PC-9 (cell line): ENCODE measurements at regions not wholly inside any gene's neighbourhood (a gene's known extent, or its start where the extent isn't known, plus 50 kb on each side); places are given as distances from the start of the nearest gene placed in this dataset.

Source experiments
- BruUV-seq: library from RNA; stranded (reverse); fragments of 400-500 nt; replicated peaks from 2 replicates; lab custom pipeline; 2021; lab: Mats Ljungman, UMichigan
- CTCF ChIA-PET: fragments of 300-600 bp; sonication (Branson Sonifier 250); formaldehyde crosslinking; loops from one replicate; lab custom pipeline; 2022; ENCODE audit warnings: antibody characterized with exemption; lab: Charles Lee
- POLR2A ChIA-PET: fragments of 300-600 bp; sonication (Branson Sonifier 250); formaldehyde crosslinking; loops from one replicate; lab custom pipeline; 2022; ENCODE audit warnings: antibody characterized with exemption; ENCODE audit not compliant: unreplicated experiment; lab: Charles Lee
- DNase-seq, 2 experiments: peaks; one replicate each; pipeline versions ENCODE4 v3.0.0 to v3.0.0-alpha.2; 2015 to 2022; ENCODE audit warnings: mixed read lengths in 1 of 2
- H2AFZ ChIP-seq: fragments of 200-600 bp; sonication (generic); 2 replicates; pipeline ENCODE4 v1.8.1; 2017; ENCODE audit warnings: antibody characterized with exemption
- H3F3A ChIP-seq: fragments of 200-600 bp; sonication (generic); 2 replicates; pipeline ENCODE4 v1.8.1; 2017; ENCODE audit warnings: antibody characterized with exemption, mild to moderate bottlenecking, low read depth; ENCODE audit not compliant: insufficient read depth
- H3K27ac ChIP-seq: fragments of 200-600 bp; sonication (generic); 2 replicates; pipeline ENCODE4 v1.6.1; 2016; ENCODE audit warnings: mixed run types
- H3K27me3 ChIP-seq: fragments of 200-600 bp; sonication (generic); 2 replicates; pipeline ENCODE4 v1.6.1; 2016; ENCODE audit warnings: low read depth, mixed run types; ENCODE audit not compliant: insufficient read depth
- H3K36me3 ChIP-seq: fragments of 200-600 bp; sonication (generic); 2 replicates; pipeline ENCODE4 v1.6.1; 2016; ENCODE audit warnings: low read depth, mixed run types
- H3K4me1 ChIP-seq: fragments of 200-600 bp; sonication (generic); replicated peaks from 2 replicates; pipeline ENCODE4 v1.6.1; 2016; ENCODE audit warnings: mixed run types; ENCODE audit not compliant: insufficient read depth
- H3K4me2 ChIP-seq: fragments of 200-600 bp; sonication (generic); 2 replicates; pipeline ENCODE4 v1.6.1; 2017; ENCODE audit warnings: mixed run types
- H3K4me3 ChIP-seq: fragments of 200-600 bp; sonication (generic); 2 replicates; pipeline ENCODE4 v1.6.1; 2016; ENCODE audit warnings: mixed run types
- H3K79me2 ChIP-seq: fragments of 200-600 bp; sonication (generic); 2 replicates; pipeline ENCODE4 v1.6.1; 2017; ENCODE audit warnings: low read depth, mixed run types
- H3K9me2 ChIP-seq: fragments of 200-600 bp; sonication (generic); 2 replicates; pipeline ENCODE4 v1.8.1; 2017; ENCODE audit warnings: mild to moderate bottlenecking; ENCODE audit not compliant: insufficient read depth
- H3K9me3 ChIP-seq: fragments of 200-600 bp; sonication (generic); 2 replicates; pipeline ENCODE4 v1.8.1; 2016; ENCODE audit warnings: low read depth; ENCODE audit not compliant: insufficient read depth
- H4K20me1 ChIP-seq: fragments of 200-600 bp; sonication (generic); 2 replicates; pipeline ENCODE4 v1.8.1; 2017; ENCODE audit not compliant: insufficient read depth
- EZH2 ChIP-seq: fragments of 200-600 bp; sonication (generic); IDR thresholded peaks from 2 replicates; pipeline ENCODE4 v1.8.0; 2017; ENCODE audit warnings: antibody characterized with exemption, low read depth
- intact Hi-C: fragments of 100-400 bp; cut with micrococcal nuclease; formaldehyde crosslinking; loops from one replicate; pipeline ENCODE4 v1.10.0; 2022; ENCODE audit not compliant: unreplicated experiment
- TF ChIP-seq, protein P1 (sequence below): fragments of 200-600 bp; sonication (generic); conservative IDR thresholded peaks from 2 replicates; pipeline ENCODE4 v1.6.1; 2017; ENCODE audit warnings: mixed run types, antibody characterized with exemption, mild to moderate bottlenecking, moderate library complexity

GRCh38 chr6:103729658-103730057 is 1130.1 kb downstream of the HACE1 start:
- no peaks in the 10 kb centered on the region for H4K20me1 ChIP-seq
- ChIA-PET POLR2A (no interaction called here), CTCF (no interaction called here)
- no peaks in the 10 kb centered on the region for H3K4me1 ChIP-seq
- H3K4me2 ChIP-seq = no peak overlapping the region
- no peaks in the 10 kb centered on the region; the same call in 1 of the 2 replicates for H3K9me2 ChIP-seq
- no peak overlapping the region for H3K4me3 ChIP-seq
- no peak overlapping the region for H3K27ac ChIP-seq
- H3F3A ChIP-seq = no peaks in the 10 kb centered on the region
- H3K9me3 ChIP-seq = no peaks in the 10 kb centered on the region
- no peak for DNase-seq
- TF ChIP-seq, protein P1, sequence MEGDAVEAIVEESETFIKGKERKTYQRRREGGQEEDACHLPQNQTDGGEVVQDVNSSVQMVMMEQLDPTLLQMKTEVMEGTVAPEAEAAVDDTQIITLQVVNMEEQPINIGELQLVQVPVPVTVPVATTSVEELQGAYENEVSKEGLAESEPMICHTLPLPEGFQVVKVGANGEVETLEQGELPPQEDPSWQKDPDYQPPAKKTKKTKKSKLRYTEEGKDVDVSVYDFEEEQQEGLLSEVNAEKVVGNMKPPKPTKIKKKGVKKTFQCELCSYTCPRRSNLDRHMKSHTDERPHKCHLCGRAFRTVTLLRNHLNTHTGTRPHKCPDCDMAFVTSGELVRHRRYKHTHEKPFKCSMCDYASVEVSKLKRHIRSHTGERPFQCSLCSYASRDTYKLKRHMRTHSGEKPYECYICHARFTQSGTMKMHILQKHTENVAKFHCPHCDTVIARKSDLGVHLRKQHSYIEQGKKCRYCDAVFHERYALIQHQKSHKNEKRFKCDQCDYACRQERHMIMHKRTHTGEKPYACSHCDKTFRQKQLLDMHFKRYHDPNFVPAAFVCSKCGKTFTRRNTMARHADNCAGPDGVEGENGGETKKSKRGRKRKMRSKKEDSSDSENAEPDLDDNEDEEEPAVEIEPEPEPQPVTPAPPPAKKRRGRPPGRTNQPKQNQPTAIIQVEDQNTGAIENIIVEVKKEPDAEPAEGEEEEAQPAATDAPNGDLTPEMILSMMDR = no peak
- TF ChIP-seq EZH2 = no peak
- no peaks in the 10 kb centered on the region for H3K27me3 ChIP-seq
- no peaks in the 10 kb centered on the region for H3K79me2 ChIP-seq
- BruUV-seq = no TSS peak
- intact Hi-C loops = no loop called here
- H2AFZ ChIP-seq = no peak overlapping the region
- H3K36me3 ChIP-seq = no peaks in the 10 kb centered on the region

DNA sequence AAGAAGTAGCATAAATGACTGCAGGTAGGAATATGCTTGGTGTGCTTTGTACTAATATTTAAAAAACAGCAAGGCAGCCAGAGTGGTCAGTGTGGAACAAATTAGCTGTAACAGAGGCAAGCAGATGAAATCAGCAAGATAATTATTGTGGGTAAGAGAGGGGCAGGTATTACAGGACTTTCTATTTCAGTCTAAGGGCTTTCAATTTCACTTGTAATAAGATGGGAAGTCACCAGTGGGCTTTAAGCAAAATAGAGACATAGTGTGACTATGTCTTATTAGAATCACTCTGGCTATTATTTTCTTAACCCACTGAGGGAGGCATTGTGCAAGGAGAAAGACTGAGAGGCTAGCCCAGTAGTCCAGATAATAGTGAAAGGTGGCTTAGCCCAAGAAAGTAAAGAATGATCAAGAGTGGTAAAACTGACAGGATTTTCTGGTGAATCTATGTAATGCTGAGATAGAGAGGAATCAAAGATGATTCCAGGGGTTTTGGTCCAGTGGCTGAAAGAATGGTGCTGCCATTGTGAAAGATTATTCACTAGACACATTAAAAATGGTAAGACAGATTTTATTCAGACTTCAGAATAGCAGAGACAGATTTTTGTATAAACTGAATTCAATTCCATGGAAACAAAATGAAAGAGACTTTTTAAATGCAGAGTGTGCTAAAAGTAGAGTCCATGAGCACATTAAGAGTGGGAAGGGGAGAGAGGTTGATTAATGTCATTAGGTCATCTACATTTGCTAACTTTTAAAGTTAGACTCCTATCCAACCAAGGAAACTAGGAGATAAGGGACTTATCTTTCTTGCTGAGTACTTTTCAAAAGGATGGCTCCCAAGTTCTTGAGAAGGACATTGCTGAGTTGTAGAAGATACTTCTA is 1136.0 kb downstream of the HACE1 start:
- Histone ChIP-seq H3K9me3 (no peaks in the 10 kb centered on the region), H3K4me2 (no peak overlapping the region), H2AFZ (no peak overlapping the region), H3K4me3 (no peak overlapping the region), H3K9me2 (no peaks in the 10 kb centered on the region), H3K79me2 (no peaks in the 10 kb centered on the region), H3K4me1 (no peaks in the 10 kb centered on the region), H3K36me3 (no peaks in the 10 kb centered on the region), H3K27me3 (no peaks in the 10 kb centered on the region), H4K20me1 (no peaks in the 10 kb centered on the region), H3K27ac (no peak overlapping the region), H3F3A (no peaks in the 10 kb centered on the region)
- DNase-seq = no peak
- CTCF ChIA-PET = no interaction called here
- BruUV-seq = no TSS peak
- TF ChIP-seq, protein P1 = no peak
- no peak for TF ChIP-seq EZH2
- POLR2A ChIA-PET = no interaction called here
- intact Hi-C loops = no loop called here

- Histone ChIP-seq H3K9me3 (no peaks in the 10 kb centered on the region), H3F3A (no peaks in the 10 kb centered on the region), H3K9me2 (no peaks in the 10 kb centered on the region), H2AFZ (no peak overlapping the region), H3K4me1 (no peaks in the 10 kb centered on the region), H3K27ac (no peak overlapping the region), H3K79me2 (no peaks in the 10 kb centered on the region), H3K4me3 (no peak overlapping the region), H3K36me3 (no peaks in the 10 kb centered on the region), H3K4me2 (no peak overlapping the region), H3K27me3 (no peaks in the 10 kb centered on the region), H4K20me1 (no peaks in the 10 kb centered on the region)
- no TSS peak for BruUV-seq
- POLR2A ChIA-PET = no interaction called here
- intact Hi-C loops = no loop called here
- TF ChIP-seq EZH2 = no peak
- TF ChIP-seq, protein P1 = no peak
- CTCF ChIA-PET = no interaction called here
- DNase-seq = no peak
Observed at GRCh38 chr6:103722683-103723082, 1137.0 kb downstream of the HACE1 start.
